AG04450 (cell line): ENCODE measurements at regions not wholly inside any gene's neighbourhood (a gene's known extent, or its start where the extent isn't known, plus 50 kb on each side); places are given as distances from the start of the nearest gene placed in this dataset.

Experiments
- CTCF ChIA-PET: fragments of 300-600, 350-600 bp; formaldehyde crosslinking; extraction: SDS; loops from one replicate; lab custom pipeline; 2022; ENCODE audit warnings: antibody characterized with exemption, inconsistent platforms; lab: Charles Lee
- POLR2A ChIA-PET: fragments of 350-600 bp; formaldehyde crosslinking; extraction: SDS; loops from one replicate; lab custom pipeline; 2021; ENCODE audit warnings: antibody characterized with exemption, inconsistent platforms; lab: Yijun Ruan, JAX
- DNase-seq: peaks from one replicate; pipeline ENCODE4 v3.0.0-alpha.2; 2011; ENCODE audit warnings: low read depth, low spot score
- H3K27ac ChIP-seq: one replicate; pipeline ENCODE4 v1.5.1; 2012; ENCODE audit warnings: low read depth, low read length, control low read depth
- H3K27me3 ChIP-seq: one replicate; pipeline ENCODE4 v1.6.0; 2012; ENCODE audit warnings: low read length; ENCODE audit not compliant: control insufficient read depth, insufficient read depth
- H3K4me3 ChIP-seq: 2 replicates; pipeline ENCODE4 v1.5.1; 2011; ENCODE audit warnings: mild to moderate bottlenecking, low read depth, low read length, control low read depth
- H3K9me3 ChIP-seq: 2 replicates; pipeline ENCODE4 v1.5.1; 2012; ENCODE audit warnings: low read length; ENCODE audit not compliant: control insufficient read depth, insufficient read depth
- TF ChIP-seq, protein P1 (sequence below): IDR thresholded peaks from 2 replicates; pipeline ENCODE4 v1.5.1; 2011; ENCODE audit warnings: low read depth, low read length, control low read depth, inconsistent platforms

DNA sequence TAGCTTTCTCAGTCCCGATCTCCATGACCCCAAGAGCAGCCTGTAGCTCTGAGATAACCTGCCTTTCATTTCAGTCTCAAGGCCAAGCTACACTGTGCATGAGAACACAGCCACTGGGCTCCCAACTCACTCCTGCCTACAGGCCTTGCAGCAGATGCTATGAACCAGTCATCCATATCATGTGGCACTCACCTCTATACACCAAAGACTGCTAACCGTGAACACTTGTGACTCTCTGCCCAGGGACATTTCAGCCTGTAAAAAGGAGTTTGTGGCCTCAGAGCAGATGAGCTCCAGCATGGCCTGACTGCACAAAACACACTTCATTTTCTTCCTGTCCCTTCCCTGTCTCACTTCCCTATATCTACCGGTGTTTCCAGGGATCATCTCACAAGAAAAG lies 56.9 kb upstream of the NPY start:
- ChIA-PET POLR2A (no interaction called here), CTCF (no interaction called here)
- Histone ChIP-seq H3K4me3 (no peak overlapping the region), H3K27ac (no peak overlapping the region), H3K27me3 (no peaks in the 10 kb centered on the region), H3K9me3 (no peaks in the 10 kb centered on the region)
- DNase-seq = no peak
- TF ChIP-seq, protein P1, sequence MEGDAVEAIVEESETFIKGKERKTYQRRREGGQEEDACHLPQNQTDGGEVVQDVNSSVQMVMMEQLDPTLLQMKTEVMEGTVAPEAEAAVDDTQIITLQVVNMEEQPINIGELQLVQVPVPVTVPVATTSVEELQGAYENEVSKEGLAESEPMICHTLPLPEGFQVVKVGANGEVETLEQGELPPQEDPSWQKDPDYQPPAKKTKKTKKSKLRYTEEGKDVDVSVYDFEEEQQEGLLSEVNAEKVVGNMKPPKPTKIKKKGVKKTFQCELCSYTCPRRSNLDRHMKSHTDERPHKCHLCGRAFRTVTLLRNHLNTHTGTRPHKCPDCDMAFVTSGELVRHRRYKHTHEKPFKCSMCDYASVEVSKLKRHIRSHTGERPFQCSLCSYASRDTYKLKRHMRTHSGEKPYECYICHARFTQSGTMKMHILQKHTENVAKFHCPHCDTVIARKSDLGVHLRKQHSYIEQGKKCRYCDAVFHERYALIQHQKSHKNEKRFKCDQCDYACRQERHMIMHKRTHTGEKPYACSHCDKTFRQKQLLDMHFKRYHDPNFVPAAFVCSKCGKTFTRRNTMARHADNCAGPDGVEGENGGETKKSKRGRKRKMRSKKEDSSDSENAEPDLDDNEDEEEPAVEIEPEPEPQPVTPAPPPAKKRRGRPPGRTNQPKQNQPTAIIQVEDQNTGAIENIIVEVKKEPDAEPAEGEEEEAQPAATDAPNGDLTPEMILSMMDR = no peak

- CTCF ChIA-PET = interaction anchor here (1.2 kb wide), 1 partner anchor 289 kb away, joined by 3 read pairs; no protein-coding TSS in a partner anchor
These were observed 56.2 kb upstream of the NPY start for GRCh38 chr7:24227603-24228359.

GRCh38 chr7:24229481-24230226 lies 54.3 kb upstream of the NPY start:
- no peak for DNase-seq
- Histone ChIP-seq H3K9me3 (no peaks in the 10 kb centered on the region), H3K4me3 (no peak overlapping the region), H3K27me3 (no peaks in the 10 kb centered on the region), H3K27ac (no peak overlapping the region)
- TF ChIP-seq, protein P1 = no peak
- ChIA-PET CTCF (no interaction called here), POLR2A (no interaction called here)

More at GRCh38 chr7:24227603-24228359, 56.2 kb upstream of the NPY start:
- no peaks in the 10 kb centered on the region for H3K9me3 ChIP-seq
- TF ChIP-seq, protein P1 = no peak
- H3K4me3 ChIP-seq = no peak overlapping the region
- POLR2A ChIA-PET = no interaction called here
- DNase-seq = no peak
- H3K27ac ChIP-seq = no peak overlapping the region
- H3K27me3 ChIP-seq = no peaks in the 10 kb centered on the region

DNA sequence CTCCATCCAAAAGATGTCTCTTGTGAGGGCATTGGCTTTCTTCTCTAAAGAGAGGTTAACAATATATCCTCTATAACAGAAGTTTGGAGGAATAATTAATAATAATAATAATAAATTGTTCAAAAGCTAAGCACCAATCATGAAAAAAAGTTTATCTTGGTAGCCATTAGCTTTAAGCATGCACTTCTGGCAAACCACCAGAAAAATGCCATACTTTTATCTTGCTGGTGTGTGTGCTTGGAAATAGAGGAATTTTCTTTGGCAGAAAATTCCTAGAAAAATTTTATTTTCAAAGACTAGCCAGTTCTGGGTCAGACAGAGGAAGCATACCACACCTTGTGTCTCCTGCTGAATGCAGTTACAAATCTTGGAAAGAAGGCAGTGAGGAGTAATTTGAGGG lies 52.5 kb upstream of the NPY start:
- Histone ChIP-seq H3K9me3 (no peaks in the 10 kb centered on the region), H3K27ac (no peak overlapping the region), H3K4me3 (no peak overlapping the region), H3K27me3 (no peaks in the 10 kb centered on the region)
- POLR2A ChIA-PET = no interaction called here
- TF ChIP-seq, protein P1 = no peak
- CTCF ChIA-PET = no interaction called here
- DNase-seq = no peak

DNA sequence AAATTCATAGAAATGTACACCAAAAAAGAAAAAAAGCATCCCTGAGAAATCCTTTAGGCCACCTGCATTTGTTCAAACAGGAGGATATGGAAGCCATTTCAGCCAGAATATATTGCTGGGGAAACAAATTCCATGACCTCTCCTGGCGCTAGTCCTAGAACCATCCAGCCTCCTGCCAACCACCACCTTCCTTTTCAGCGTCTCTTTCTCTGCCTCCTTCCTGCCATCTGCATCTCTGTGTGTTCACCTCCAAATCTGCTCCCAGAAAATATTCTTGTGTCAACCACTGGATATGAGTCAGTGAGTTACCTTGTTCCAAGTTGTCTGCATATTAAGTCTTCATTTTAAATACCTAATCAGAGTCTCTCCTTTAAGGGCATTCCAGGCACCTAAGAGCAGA lies 50.6 kb upstream of the NPY start:
- H3K27me3 ChIP-seq = no peaks in the 10 kb centered on the region
- TF ChIP-seq, protein P1 = no peak
- no peaks in the 10 kb centered on the region for H3K9me3 ChIP-seq
- CTCF ChIA-PET = no interaction called here
- no peak overlapping the region for H3K27ac ChIP-seq
- POLR2A ChIA-PET = no interaction called here
- no peak overlapping the region for H3K4me3 ChIP-seq
- no peak for DNase-seq
